ENCODE measurements at regions not wholly inside any gene's neighbourhood (a gene's known extent, or its start where the extent isn't known, plus 50 kb on each side); places are given as distances from the start of the nearest gene placed in this dataset.

- no peaks in the 10 kb centered on the region for H3K27me3 ChIP-seq
- no peak overlapping the region for H3K4me3 ChIP-seq
- TF ChIP-seq POLR2AphosphoS5 (IDR thresholded peaks at IDR 0.05) (no peak), POLR2A (IDR thresholded peaks at IDR 0.05) (no peak), EP300 (IDR thresholded peaks at IDR 0.05; ENCODE audit: low read depth) (no peak), CTCF (IDR thresholded peaks at IDR 0.05) (no peak)
- WGBS, 2 donors (ENCODE audit: low coverage in 1 of 2): 67 to 81% methylated on average over 3 to 16 of the region's 16 CpGs
- no peak for DNase-seq
- intact Hi-C loops (cut with DNase I; ENCODE audit: low total_unique reads): no loop called here
- H3K27ac ChIP-seq: no peak overlapping the region
- in situ Hi-C loops (cut with MboI; ENCODE audit: low pct_ligation_motif_present in 1 of 4, low pct_unique_long_range_greater_than_20kb in 1 of 4, low sequenced_read_pairs in 3 of 4): no loop called here
- no peaks in the 10 kb centered on the region for H3K4me1 ChIP-seq
- H3K36me3 ChIP-seq: no peaks in the 10 kb centered on the region
- H3K9me3 ChIP-seq: no peaks in the 10 kb centered on the region
Measured at GRCh38 chr18:78686976-78687685, 292.5 kb upstream of the SALL3 start.

GRCh38 chr18:78687736-78688135, 291.9 kb upstream of the SALL3 start:
- Histone ChIP-seq H3K9me3 (no peaks in the 10 kb centered on the region), H3K4me3 (no peak overlapping the region), H3K4me1 (no peaks in the 10 kb centered on the region), H3K36me3 (no peaks in the 10 kb centered on the region), H3K27ac (no peak overlapping the region), H3K27me3 (no peaks in the 10 kb centered on the region)
- WGBS, 2 donors (ENCODE audit: low coverage in 1 of 2): 75% methylated on average over 7 of the region's 7 CpGs; no CpG with 5 or more reads in 1 of the 2 donors
- intact Hi-C loops (cut with DNase I; ENCODE audit: low total_unique reads): no loop called here
- DNase-seq: no peak
- TF ChIP-seq POLR2AphosphoS5 (IDR thresholded peaks at IDR 0.05): no peak
- no peak for TF ChIP-seq EP300 (IDR thresholded peaks at IDR 0.05; ENCODE audit: low read depth)
- TF ChIP-seq POLR2A (IDR thresholded peaks at IDR 0.05): no peak
- no peak for TF ChIP-seq CTCF (IDR thresholded peaks at IDR 0.05)
- in situ Hi-C loops (cut with MboI; ENCODE audit: low pct_ligation_motif_present in 1 of 4, low pct_unique_long_range_greater_than_20kb in 1 of 4, low sequenced_read_pairs in 3 of 4): no loop called here

- H3K27me3 ChIP-seq: no peaks in the 10 kb centered on the region
- WGBS, 2 donors (ENCODE audit: low coverage in 1 of 2): 83% methylated on average over 12 of the region's 12 CpGs; no CpG with 5 or more reads in 1 of the 2 donors
- no peaks in the 10 kb centered on the region for H3K36me3 ChIP-seq
- in situ Hi-C loops (cut with MboI; ENCODE audit: low pct_ligation_motif_present in 1 of 4, low pct_unique_long_range_greater_than_20kb in 1 of 4, low sequenced_read_pairs in 3 of 4) (no loop called here), intact Hi-C loops (cut with DNase I; ENCODE audit: low total_unique reads) (no loop called here)
- no peaks in the 10 kb centered on the region for H3K4me1 ChIP-seq
- DNase-seq: no peak
- no peaks in the 10 kb centered on the region for H3K9me3 ChIP-seq
- TF ChIP-seq EP300 (IDR thresholded peaks at IDR 0.05; ENCODE audit: low read depth) (no peak), POLR2AphosphoS5 (IDR thresholded peaks at IDR 0.05) (no peak), CTCF (IDR thresholded peaks at IDR 0.05) (no peak), POLR2A (IDR thresholded peaks at IDR 0.05) (no peak)
- no peak overlapping the region for H3K4me3 ChIP-seq
- H3K27ac ChIP-seq: no peak overlapping the region
Measured at GRCh38 chr18:78688249-78688648, 291.4 kb upstream of the SALL3 start.

GRCh38 chr18:78688916-78689315, 290.7 kb upstream of the SALL3 start:
- TF ChIP-seq POLR2A (IDR thresholded peaks at IDR 0.05) (no peak), CTCF (IDR thresholded peaks at IDR 0.05) (no peak), EP300 (IDR thresholded peaks at IDR 0.05; ENCODE audit: low read depth) (no peak), POLR2AphosphoS5 (IDR thresholded peaks at IDR 0.05) (no peak)
- Histone ChIP-seq H3K36me3 (no peaks in the 10 kb centered on the region), H3K4me3 (no peak overlapping the region), H3K27ac (no peak overlapping the region), H3K27me3 (no peaks in the 10 kb centered on the region), H3K4me1 (no peaks in the 10 kb centered on the region), H3K9me3 (no peaks in the 10 kb centered on the region)
- in situ Hi-C loops (cut with MboI; ENCODE audit: low pct_ligation_motif_present in 1 of 4, low pct_unique_long_range_greater_than_20kb in 1 of 4, low sequenced_read_pairs in 3 of 4) (no loop called here), intact Hi-C loops (cut with DNase I; ENCODE audit: low total_unique reads) (no loop called here)
- WGBS, 2 donors (ENCODE audit: low coverage in 1 of 2): 90% methylated on average over 11 of the region's 11 CpGs; no CpG with 5 or more reads in 1 of the 2 donors
- no peak for DNase-seq
